ENCODE measurements at regions not wholly inside any gene's neighbourhood (a gene's known extent, or its start where the extent isn't known, plus 50 kb on each side); places are given as distances from the start of the nearest gene placed in this dataset.

DNA sequence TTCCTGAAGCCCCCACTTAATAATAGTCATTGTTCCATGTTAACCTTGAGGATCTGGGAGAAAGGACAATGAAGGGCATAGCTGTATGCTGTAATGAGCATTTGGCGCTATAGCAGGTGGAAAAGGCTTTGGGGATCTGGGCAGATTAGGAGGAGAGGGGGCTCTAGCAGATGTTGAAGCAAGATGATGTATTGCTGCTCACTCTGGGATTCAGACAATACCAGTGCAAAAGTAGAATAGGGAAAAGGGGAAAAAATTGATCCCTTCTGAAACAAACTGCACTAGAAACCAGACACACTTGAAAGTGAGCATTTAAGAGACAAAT, 575.3 kb upstream of the MEF2C start:
- H3K9ac ChIP-seq (ENCODE audit: low read depth in 1 of 2, low read length in 2 of 2): no peak overlapping the region
- no peak overlapping the region for H3K27ac ChIP-seq (ENCODE audit: low read depth, low read length)
- no peaks in the 10 kb centered on the region for H3K36me3 ChIP-seq (ENCODE audit: control insufficient read depth in 1 of 2, insufficient read depth in 2 of 2, low read length in 2 of 2)

DNA sequence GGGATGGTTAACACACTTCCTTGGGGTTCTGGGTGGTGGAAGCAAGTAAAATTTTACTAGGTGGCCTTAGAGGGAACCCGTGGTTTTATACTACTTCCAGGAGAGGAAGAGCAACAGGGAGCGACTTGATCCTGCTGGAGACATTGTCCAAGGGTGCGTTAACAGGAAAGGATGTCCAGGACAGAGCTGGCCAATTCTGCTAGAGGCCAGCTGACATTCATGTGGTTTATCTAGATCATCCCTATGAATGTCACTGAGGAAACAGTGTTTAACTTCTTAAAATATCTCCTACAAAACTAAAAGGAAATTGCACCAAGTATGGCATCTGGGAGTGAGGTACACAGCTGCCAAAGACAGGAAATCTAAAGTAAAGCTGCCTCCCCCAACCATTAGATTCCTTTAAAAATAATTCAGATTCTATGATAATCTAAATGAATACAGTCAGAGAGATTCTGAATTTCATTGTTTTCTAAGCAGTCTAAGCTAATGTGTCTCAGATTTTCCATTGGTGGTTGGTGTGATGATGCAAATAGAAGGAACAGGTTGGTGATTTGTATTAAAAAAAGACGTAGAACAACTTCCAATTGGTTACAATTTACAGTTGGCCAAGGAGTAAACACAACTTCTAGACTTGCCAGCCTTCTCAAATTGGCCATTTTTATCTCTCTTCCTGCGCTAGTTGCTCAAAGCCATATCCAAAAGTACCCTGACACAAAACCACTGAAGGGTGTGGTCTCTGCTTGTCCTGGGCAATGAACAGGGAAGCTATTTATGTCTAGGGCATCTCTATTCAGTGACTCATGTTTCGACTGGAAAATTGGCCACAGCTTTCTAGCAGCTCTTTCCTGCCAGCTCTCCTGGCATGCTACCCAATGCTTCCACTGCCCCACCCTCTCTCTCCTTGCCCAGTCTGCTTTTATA, 574.7 kb upstream of the MEF2C start:
- Histone ChIP-seq H3K27me3 (ENCODE audit: control insufficient read depth in 1 of 2, insufficient read depth in 2 of 2, low read length in 2 of 2) (no peaks in the 10 kb centered on the region), H3K27ac (ENCODE audit: low read depth, low read length) (no peak overlapping the region), H3K9me3 (ENCODE audit: control insufficient read depth in 1 of 2, low read length in 2 of 2) (no peaks in the 10 kb centered on the region), H3K4me1 (ENCODE audit: control insufficient read depth in 1 of 2, insufficient read depth in 2 of 2, low read length in 2 of 2) (no peaks in the 10 kb centered on the region), H3K9ac (ENCODE audit: low read depth in 1 of 2, low read length in 2 of 2) (no peak overlapping the region), H3K4me3 (ENCODE audit: low read depth in 1 of 2, low read length in 2 of 2) (no peak overlapping the region), H3K36me3 (ENCODE audit: control insufficient read depth in 1 of 2, insufficient read depth in 2 of 2, low read length in 2 of 2) (no peaks in the 10 kb centered on the region)

More for the DNA sequence above, 575.3 kb upstream of the MEF2C start:
- Histone ChIP-seq H3K9me3 (ENCODE audit: control insufficient read depth in 1 of 2, low read length in 2 of 2) (no peaks in the 10 kb centered on the region), H3K27me3 (ENCODE audit: control insufficient read depth in 1 of 2, insufficient read depth in 2 of 2, low read length in 2 of 2) (no peaks in the 10 kb centered on the region), H3K4me1 (ENCODE audit: control insufficient read depth in 1 of 2, insufficient read depth in 2 of 2, low read length in 2 of 2) (no peaks in the 10 kb centered on the region), H3K4me3 (ENCODE audit: low read depth in 1 of 2, low read length in 2 of 2) (no peak overlapping the region)

DNA sequence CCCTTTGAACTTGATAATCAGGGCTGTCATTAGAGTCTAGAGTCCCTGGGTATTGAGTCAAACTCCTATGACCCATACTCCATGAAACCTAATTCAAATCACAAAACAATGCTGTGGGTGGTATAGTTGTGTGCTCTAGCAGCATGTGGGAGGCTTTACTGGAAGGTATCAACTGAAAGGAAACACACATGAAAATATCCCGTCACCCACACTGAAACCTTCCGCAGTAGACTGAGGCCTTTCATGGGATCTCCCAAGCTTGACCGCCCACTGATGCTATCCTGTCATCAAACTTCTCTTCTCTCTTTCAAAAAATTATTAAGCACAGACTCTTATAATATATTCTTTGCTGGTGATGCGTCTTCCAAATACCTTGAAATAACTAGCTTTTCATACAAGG, 569.1 kb upstream of the MEF2C start:
- no peaks in the 10 kb centered on the region for H3K4me1 ChIP-seq (ENCODE audit: control insufficient read depth in 1 of 2, insufficient read depth in 2 of 2, low read length in 2 of 2)
- H3K9me3 ChIP-seq (ENCODE audit: control insufficient read depth in 1 of 2, low read length in 2 of 2): no peaks in the 10 kb centered on the region
- no peak overlapping the region for H3K27ac ChIP-seq (ENCODE audit: low read depth, low read length)
- no peaks in the 10 kb centered on the region for H3K36me3 ChIP-seq (ENCODE audit: control insufficient read depth in 1 of 2, insufficient read depth in 2 of 2, low read length in 2 of 2)
- no peak overlapping the region for H3K4me3 ChIP-seq (ENCODE audit: low read depth in 1 of 2, low read length in 2 of 2)
- H3K27me3 ChIP-seq (ENCODE audit: control insufficient read depth in 1 of 2, insufficient read depth in 2 of 2, low read length in 2 of 2): no peaks in the 10 kb centered on the region
- no peak overlapping the region for H3K9ac ChIP-seq (ENCODE audit: low read depth in 1 of 2, low read length in 2 of 2)

DNA sequence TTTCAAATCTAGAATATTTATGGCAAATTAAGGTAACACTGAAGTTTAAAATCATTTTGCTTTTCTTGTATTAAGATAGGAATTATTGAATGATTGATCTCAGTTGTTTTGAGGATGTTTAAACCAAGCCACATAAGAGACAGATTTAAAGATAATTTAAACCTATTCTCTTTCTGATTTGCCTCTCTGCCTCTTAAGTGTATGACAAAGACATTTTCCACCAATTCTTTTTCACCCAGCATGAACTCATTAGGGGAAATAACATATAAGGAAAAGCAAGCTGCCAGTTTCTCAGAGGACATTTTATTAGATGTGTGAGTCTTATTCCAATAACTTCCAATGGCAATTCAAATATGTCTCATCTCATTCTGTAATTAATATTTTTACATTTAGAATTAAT, 568.3 kb upstream of the MEF2C start:
- no peaks in the 10 kb centered on the region for H3K4me1 ChIP-seq (ENCODE audit: control insufficient read depth in 1 of 2, insufficient read depth in 2 of 2, low read length in 2 of 2)
- H3K9me3 ChIP-seq (ENCODE audit: control insufficient read depth in 1 of 2, low read length in 2 of 2): no peaks in the 10 kb centered on the region
- no peaks in the 10 kb centered on the region for H3K27me3 ChIP-seq (ENCODE audit: control insufficient read depth in 1 of 2, insufficient read depth in 2 of 2, low read length in 2 of 2)
- H3K36me3 ChIP-seq (ENCODE audit: control insufficient read depth in 1 of 2, insufficient read depth in 2 of 2, low read length in 2 of 2): no peaks in the 10 kb centered on the region
- H3K9ac ChIP-seq (ENCODE audit: low read depth in 1 of 2, low read length in 2 of 2): no peak overlapping the region
- H3K4me3 ChIP-seq (ENCODE audit: low read depth in 1 of 2, low read length in 2 of 2): no peak overlapping the region
- no peak overlapping the region for H3K27ac ChIP-seq (ENCODE audit: low read depth, low read length)

DNA sequence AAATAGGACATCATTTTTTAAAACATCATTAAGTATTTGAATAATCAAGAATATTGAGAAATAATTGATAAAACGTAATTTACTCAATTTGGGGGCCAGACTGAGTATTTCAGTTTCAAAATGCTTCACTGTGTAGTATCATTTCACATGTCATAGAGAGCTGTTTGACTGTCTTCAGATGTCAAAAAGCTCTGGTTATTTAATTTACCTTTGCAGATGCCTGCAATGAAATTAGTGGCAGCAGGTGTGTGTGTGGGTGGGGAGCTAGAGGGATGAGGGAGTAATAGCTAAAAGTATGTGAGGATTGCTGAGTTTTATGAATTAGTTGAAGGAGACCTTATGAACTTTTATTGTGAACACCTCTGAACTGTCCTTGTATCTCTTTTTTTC, 567.2 kb upstream of the MEF2C start:
- Histone ChIP-seq H3K27me3 (ENCODE audit: control insufficient read depth in 1 of 2, insufficient read depth in 2 of 2, low read length in 2 of 2) (no peaks in the 10 kb centered on the region), H3K4me3 (ENCODE audit: low read depth in 1 of 2, low read length in 2 of 2) (no peak overlapping the region), H3K9ac (ENCODE audit: low read depth in 1 of 2, low read length in 2 of 2) (no peak overlapping the region), H3K27ac (ENCODE audit: low read depth, low read length) (no peak overlapping the region), H3K9me3 (ENCODE audit: control insufficient read depth in 1 of 2, low read length in 2 of 2) (no peaks in the 10 kb centered on the region), H3K4me1 (ENCODE audit: control insufficient read depth in 1 of 2, insufficient read depth in 2 of 2, low read length in 2 of 2) (no peaks in the 10 kb centered on the region), H3K36me3 (ENCODE audit: control insufficient read depth in 1 of 2, insufficient read depth in 2 of 2, low read length in 2 of 2) (no peaks in the 10 kb centered on the region)

DNA sequence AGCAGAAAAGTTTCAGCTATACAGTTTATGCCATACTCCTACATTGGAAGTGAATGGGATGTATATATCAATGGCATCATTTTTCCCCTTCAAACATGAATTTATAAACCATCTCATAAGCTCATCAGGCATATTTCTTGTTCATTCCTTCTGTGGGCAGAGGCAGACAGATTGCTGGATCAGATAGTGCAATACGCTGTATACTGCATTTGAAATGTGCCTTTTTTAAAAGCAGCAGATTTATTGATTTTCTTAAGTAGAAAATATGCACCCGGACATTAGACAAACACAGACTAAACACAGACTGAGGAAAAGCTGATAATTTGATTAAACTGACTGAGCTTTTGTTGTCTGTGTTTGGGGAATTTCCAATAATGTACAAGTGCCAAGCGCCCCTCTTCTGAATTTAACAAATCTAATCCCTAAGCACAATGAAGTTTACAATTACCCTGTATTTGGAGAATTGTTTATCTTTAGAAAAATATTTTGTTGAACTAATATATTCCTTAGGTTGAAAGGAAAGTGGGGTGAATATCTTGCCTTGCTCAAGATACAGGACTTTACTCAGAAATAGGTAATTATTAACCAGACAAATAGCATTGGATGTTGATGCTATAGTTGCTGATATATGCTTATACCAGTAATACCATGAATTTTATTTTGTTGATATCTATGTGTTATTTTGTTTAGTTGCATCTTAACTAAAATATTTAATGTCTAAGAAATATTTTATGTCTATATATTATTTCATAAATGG, 566.6 kb upstream of the MEF2C start:
- H3K9ac ChIP-seq (ENCODE audit: low read depth in 1 of 2, low read length in 2 of 2): no peak overlapping the region

DNA sequence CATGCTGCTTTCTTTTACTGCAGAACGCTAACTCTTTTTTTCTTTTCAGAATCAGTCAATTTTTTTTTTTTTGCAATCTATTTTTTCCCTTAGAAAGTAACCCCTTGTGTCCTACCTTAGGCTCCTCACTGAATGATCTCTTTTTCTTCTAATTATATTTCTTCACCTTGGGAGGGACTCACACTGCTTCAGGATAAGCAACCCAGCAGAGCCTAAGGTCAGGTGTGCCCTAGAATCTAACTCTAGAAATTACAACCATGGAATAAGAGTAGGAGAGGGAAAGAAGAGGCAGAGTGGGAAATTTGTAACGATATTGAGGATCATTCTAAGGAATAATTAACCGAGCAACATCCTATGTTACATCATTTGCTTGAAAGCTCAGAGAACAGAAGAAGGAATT, 564.0 kb upstream of the MEF2C start:
- Histone ChIP-seq H3K36me3 (ENCODE audit: control insufficient read depth in 1 of 2, insufficient read depth in 2 of 2, low read length in 2 of 2) (no peaks in the 10 kb centered on the region), H3K27ac (ENCODE audit: low read depth, low read length) (no peak overlapping the region), H3K9me3 (ENCODE audit: control insufficient read depth in 1 of 2, low read length in 2 of 2) (no peaks in the 10 kb centered on the region), H3K4me3 (ENCODE audit: low read depth in 1 of 2, low read length in 2 of 2) (no peak overlapping the region), H3K27me3 (ENCODE audit: control insufficient read depth in 1 of 2, insufficient read depth in 2 of 2, low read length in 2 of 2) (no peaks in the 10 kb centered on the region), H3K4me1 (ENCODE audit: control insufficient read depth in 1 of 2, insufficient read depth in 2 of 2, low read length in 2 of 2) (no peaks in the 10 kb centered on the region), H3K9ac (ENCODE audit: low read depth in 1 of 2, low read length in 2 of 2) (no peak overlapping the region)

More for the DNA sequence above, 566.6 kb upstream of the MEF2C start:
- no peaks in the 10 kb centered on the region for H3K4me1 ChIP-seq (ENCODE audit: control insufficient read depth in 1 of 2, insufficient read depth in 2 of 2, low read length in 2 of 2)
- no peaks in the 10 kb centered on the region for H3K9me3 ChIP-seq (ENCODE audit: control insufficient read depth in 1 of 2, low read length in 2 of 2)
- no peak overlapping the region for H3K4me3 ChIP-seq (ENCODE audit: low read depth in 1 of 2, low read length in 2 of 2)
- no peaks in the 10 kb centered on the region for H3K27me3 ChIP-seq (ENCODE audit: control insufficient read depth in 1 of 2, insufficient read depth in 2 of 2, low read length in 2 of 2)
- H3K27ac ChIP-seq (ENCODE audit: low read depth, low read length): no peak overlapping the region
- no peaks in the 10 kb centered on the region for H3K36me3 ChIP-seq (ENCODE audit: control insufficient read depth in 1 of 2, insufficient read depth in 2 of 2, low read length in 2 of 2)

DNA sequence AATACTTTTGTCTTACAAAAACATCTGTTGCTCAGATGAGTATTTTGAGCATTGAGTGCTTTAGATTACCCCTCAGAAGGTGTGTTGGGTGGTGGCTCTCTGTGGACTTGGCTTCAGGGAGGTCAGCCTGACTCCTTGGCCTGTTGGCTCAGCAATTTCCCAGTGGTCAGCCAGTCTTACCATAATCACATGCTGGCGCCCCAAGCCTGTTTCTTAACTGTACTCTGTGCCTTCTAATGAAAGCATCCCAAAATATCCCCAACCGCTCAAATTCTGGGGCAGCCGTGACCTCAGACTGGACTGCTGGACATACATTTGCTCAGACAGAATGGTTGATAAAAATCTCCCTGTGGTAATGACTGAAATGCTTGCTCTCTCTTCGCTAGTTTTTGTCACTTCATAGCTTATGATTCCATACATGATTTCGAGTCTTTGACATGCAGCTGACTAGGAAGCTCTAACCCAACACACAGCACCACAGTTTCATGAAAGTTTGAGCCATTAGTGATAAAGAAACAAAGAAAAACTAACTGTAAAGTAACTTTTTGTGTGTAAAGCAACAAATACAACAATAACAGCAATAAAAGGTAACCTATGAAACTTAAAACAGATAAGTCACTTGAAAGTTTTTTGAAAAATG, 562.2 kb upstream of the MEF2C start:
- Histone ChIP-seq H3K36me3 (ENCODE audit: control insufficient read depth in 1 of 2, insufficient read depth in 2 of 2, low read length in 2 of 2) (no peaks in the 10 kb centered on the region), H3K27me3 (ENCODE audit: control insufficient read depth in 1 of 2, insufficient read depth in 2 of 2, low read length in 2 of 2) (no peaks in the 10 kb centered on the region), H3K9me3 (ENCODE audit: control insufficient read depth in 1 of 2, low read length in 2 of 2) (no peaks in the 10 kb centered on the region), H3K27ac (ENCODE audit: low read depth, low read length) (no peak overlapping the region), H3K9ac (ENCODE audit: low read depth in 1 of 2, low read length in 2 of 2) (no peak overlapping the region), H3K4me1 (ENCODE audit: control insufficient read depth in 1 of 2, insufficient read depth in 2 of 2, low read length in 2 of 2) (no peaks in the 10 kb centered on the region), H3K4me3 (ENCODE audit: low read depth in 1 of 2, low read length in 2 of 2) (no peak overlapping the region)

DNA sequence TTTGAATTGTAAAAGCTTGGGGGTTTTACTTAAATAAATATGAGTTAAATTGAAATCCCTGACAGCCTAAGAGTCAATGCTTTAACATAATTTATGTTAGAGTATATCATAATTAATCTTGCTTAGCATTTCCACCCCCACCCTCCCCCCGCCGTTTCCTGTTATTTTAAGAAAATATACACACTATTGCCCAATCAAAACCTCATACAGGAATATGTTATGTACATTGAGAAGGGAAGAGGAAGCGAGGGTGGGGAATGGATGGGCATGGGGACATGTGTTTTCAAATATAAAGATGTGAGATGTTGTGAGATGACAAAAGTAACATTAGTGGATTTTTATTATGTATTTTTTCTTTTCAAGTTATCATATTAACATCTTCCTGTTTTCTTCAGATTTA, 561.1 kb upstream of the MEF2C start:
- H3K9me3 ChIP-seq (ENCODE audit: control insufficient read depth in 1 of 2, low read length in 2 of 2): no peaks in the 10 kb centered on the region
- H3K36me3 ChIP-seq (ENCODE audit: control insufficient read depth in 1 of 2, insufficient read depth in 2 of 2, low read length in 2 of 2): no peaks in the 10 kb centered on the region
- H3K27me3 ChIP-seq (ENCODE audit: control insufficient read depth in 1 of 2, insufficient read depth in 2 of 2, low read length in 2 of 2): no peaks in the 10 kb centered on the region
- no peak overlapping the region for H3K9ac ChIP-seq (ENCODE audit: low read depth in 1 of 2, low read length in 2 of 2)
- H3K4me3 ChIP-seq (ENCODE audit: low read depth in 1 of 2, low read length in 2 of 2): no peak overlapping the region
- H3K27ac ChIP-seq (ENCODE audit: low read depth, low read length): no peak overlapping the region
- H3K4me1 ChIP-seq (ENCODE audit: control insufficient read depth in 1 of 2, insufficient read depth in 2 of 2, low read length in 2 of 2): no peaks in the 10 kb centered on the region

DNA sequence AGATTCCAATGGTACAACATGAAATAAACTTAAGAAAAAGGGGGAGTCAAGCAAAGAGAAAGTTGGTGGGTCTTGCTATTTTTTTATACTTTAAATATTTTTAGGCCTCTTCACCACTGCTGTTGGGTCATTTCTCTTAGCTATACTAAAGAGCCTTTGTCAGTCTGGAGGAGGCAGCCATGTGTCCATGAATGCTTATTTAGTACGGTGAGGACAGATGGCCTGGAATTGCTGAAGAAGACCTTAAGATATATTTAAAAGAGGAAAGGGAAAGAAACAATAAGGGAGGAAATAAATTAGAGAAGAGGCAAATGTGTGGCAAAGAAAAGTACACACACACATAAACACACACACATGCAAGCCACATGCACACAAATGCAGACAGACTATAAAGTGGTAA, 560.5 kb upstream of the MEF2C start:
- Histone ChIP-seq H3K4me1 (ENCODE audit: control insufficient read depth in 1 of 2, insufficient read depth in 2 of 2, low read length in 2 of 2) (no peaks in the 10 kb centered on the region), H3K27me3 (ENCODE audit: control insufficient read depth in 1 of 2, insufficient read depth in 2 of 2, low read length in 2 of 2) (no peaks in the 10 kb centered on the region), H3K4me3 (ENCODE audit: low read depth in 1 of 2, low read length in 2 of 2) (no peak overlapping the region), H3K36me3 (ENCODE audit: control insufficient read depth in 1 of 2, insufficient read depth in 2 of 2, low read length in 2 of 2) (no peaks in the 10 kb centered on the region), H3K9me3 (ENCODE audit: control insufficient read depth in 1 of 2, low read length in 2 of 2) (no peaks in the 10 kb centered on the region), H3K9ac (ENCODE audit: low read depth in 1 of 2, low read length in 2 of 2) (no peak overlapping the region), H3K27ac (ENCODE audit: low read depth, low read length) (no peak overlapping the region)
